HepG2 (cell line): ENCODE measurements at regions not wholly inside any gene's neighbourhood (a gene's known extent, or its start where the extent isn't known, plus 50 kb on each side); places are given as distances from the start of the nearest gene placed in this dataset.

ENCODE experiments used
- ATAC-seq: fragments of 200-7000 bp; cut with Tn5 transposase; 3 replicates; pipeline ENCODE4 v1.9.1; 2020; ENCODE audit warnings: mild to moderate bottlenecking, moderate library complexity
- BruUV-seq: library from RNA; stranded (reverse); fragments of 400-500 nt; replicated peaks from 2 replicates; lab custom pipeline; 2021; lab: Mats Ljungman, UMichigan
- CTCF ChIA-PET: fragments of 300-600 bp; formaldehyde crosslinking; extraction: SDS; loops from one replicate; lab custom pipeline; 2021; ENCODE audit warnings: low total read pairs, inconsistent platforms, low intra/inter-chr PET ratio; lab: Yijun Ruan, JAX
- POLR2A ChIA-PET: fragments of 350-600 bp; sonication (Branson Sonifier 250); formaldehyde crosslinking; loops from one replicate; lab custom pipeline; 2020; ENCODE audit warnings: antibody characterized with exemption, inconsistent platforms; lab: Yijun Ruan, JAX
- DNase-seq: peaks from one replicate; pipeline ENCODE4 v3.0.0-alpha.2; 2015; ENCODE audit warnings: low spot score
- FAIRE-seq: peaks from 3 replicates; lab custom pipeline; 2011; peaks lifted over from hg19 to GRCh38; lab: Jason Lieb, UNC
- H2AFZ ChIP-seq: one replicate; pipeline ENCODE4 v1.6.1; 2011; ENCODE audit warnings: low read length, inconsistent platforms
- H3K27ac ChIP-seq: fragments of 300-600 bp; 3 replicates; pipeline ENCODE4 v1.8.0; 2011; ENCODE audit warnings: mixed run types, mild to moderate bottlenecking, mixed read lengths, low read length, inconsistent platforms; ENCODE audit not compliant: insufficient read depth; ENCODE audit errors: extremely low read length
- H3K27me3 ChIP-seq, 2 experiments: fragments of 200-600 bp in 1 of 2; 2 replicates in 1 of 2; 3 replicates in 1 of 2; pipeline versions ENCODE4 v1.6.0 to v1.8.0; 2011; ENCODE audit warnings: low read length in 2 of 2, mild to moderate bottlenecking in 2 of 2, moderate library complexity in 2 of 2, inconsistent platforms in 1 of 2; ENCODE audit not compliant: insufficient read depth in 2 of 2, control insufficient read depth in 1 of 2
- H3K36me3 ChIP-seq, 2 experiments: fragments of 200-600 bp in 1 of 2; replicated peaks in 1 of 2; 2 replicates in 1 of 2; 3 replicates in 1 of 2; pipeline versions ENCODE4 v1.5.1 to v1.8.0; 2011; ENCODE audit warnings: low read length in 2 of 2, inconsistent platforms in 1 of 2; ENCODE audit not compliant: insufficient read depth in 2 of 2, control insufficient read depth in 1 of 2
- H3K4me1 ChIP-seq: 2 replicates; pipeline ENCODE4 v1.5.1; 2012; ENCODE audit warnings: low read length, inconsistent platforms; ENCODE audit not compliant: insufficient read depth
- H3K4me2 ChIP-seq: 2 replicates; pipeline ENCODE4 v1.6.0; 2011; ENCODE audit warnings: low read depth, low read length, inconsistent platforms
- H3K4me3 ChIP-seq, 3 experiments: fragments of 200-600 bp in 1 of 3; sonication (generic), shearing (Covaris generic) in 1 of 3; replicated peaks in 1 of 3; 2 replicates each; pipeline ENCODE4 v1.5.1; 2011 to 2016; ENCODE audit warnings: low read length in 3 of 3, inconsistent platforms in 2 of 3, low read depth in 2 of 3, mild to moderate bottlenecking in 2 of 3, control low read depth in 1 of 3, mixed read lengths in 1 of 3; ENCODE audit not compliant: insufficient read depth in 1 of 3
- H3K79me2 ChIP-seq: one replicate; pipeline ENCODE4 v1.6.1; 2011; ENCODE audit warnings: low read length, inconsistent platforms; ENCODE audit not compliant: insufficient read depth
- H3K9ac ChIP-seq: 2 replicates; pipeline ENCODE4 v1.6.0; 2011; ENCODE audit warnings: mild to moderate bottlenecking, low read depth, low read length, inconsistent platforms; ENCODE audit not compliant: insufficient read depth
- H3K9me3 ChIP-seq: 2 replicates; pipeline ENCODE4 v1.5.1; 2012; ENCODE audit warnings: mild to moderate bottlenecking, low read length
- H4K20me1 ChIP-seq: 2 replicates; pipeline ENCODE4 v1.6.0; 2011; ENCODE audit warnings: inconsistent platforms, mild to moderate bottlenecking, low read length, moderate library complexity; ENCODE audit not compliant: insufficient read depth
- BCL6 ChIP-seq: IDR thresholded peaks from 2 replicates; pipeline ENCODE4 v1.6.1; 2016; ENCODE audit warnings: missing genetic modification reagents, missing compliant biosample characterization
- HOXA7 ChIP-seq: sonication (generic); formaldehyde crosslinking; IDR thresholded peaks from 2 replicates; pipeline ENCODE4 v1.8.1; 2022; ENCODE audit warnings: mild to moderate bottlenecking, missing genetic modification reagents, moderate library complexity
- SP1 ChIP-seq, 2 experiments: fragments of 450-650 bp in 1 of 2; sonication (generic) in 1 of 2; formaldehyde crosslinking in 1 of 2; IDR thresholded peaks; 2 replicates each; pipeline versions ENCODE4 v1.4.0 to v1.6.1; 2016 to 2020; ENCODE audit warnings: missing genetic modification reagents in 1 of 2
- TBL1XR1 ChIP-seq: fragments of 150-350 bp; IDR thresholded peaks from 2 replicates; pipeline ENCODE4 v1.6.1; 2014; ENCODE audit warnings: borderline replicate concordance, low read length; ENCODE audit not compliant: partially characterized antibody
- ZNF570 ChIP-seq: sonication (generic); formaldehyde crosslinking; IDR thresholded peaks from 2 replicates; pipeline ENCODE4 v1.4.0; 2020; ENCODE audit warnings: mild to moderate bottlenecking, missing genetic modification reagents, borderline replicate concordance
- ZNF761 ChIP-seq: sonication (generic); formaldehyde crosslinking; conservative IDR thresholded peaks from 2 replicates; pipeline ENCODE4 v1.4.0; 2020; ENCODE audit warnings: mild to moderate bottlenecking, missing genetic modification reagents
- ZNF879 ChIP-seq: sonication (generic); formaldehyde crosslinking; IDR thresholded peaks from 2 replicates; pipeline ENCODE4 v1.8.1; 2023; ENCODE audit warnings: missing genetic modification reagents
- WGBS: methylation state at CpG from one replicate; pipeline ENCODE4 v1.1.6; 2017; ENCODE audit warnings: low lambda C conversion rate; 5-methylcytosine and 5-hydroxymethylcytosine counted together
- in situ Hi-C: cut with HindIII; loops from 2 replicates; pipeline ENCODE4 v1.10.0; 2017; ENCODE audit warnings: low pct_unique_long_range_greater_than_20kb; ENCODE audit not compliant: extremely low pct_ligation_motif_present
- intact Hi-C: fragments of 100-400 bp; cut with micrococcal nuclease; formaldehyde crosslinking; loops from one replicate; pipeline ENCODE4 v1.10.0; 2022; ENCODE audit not compliant: unreplicated experiment
- TF ChIP-seq, protein P1 (sequence below): sonication (generic); formaldehyde crosslinking; IDR thresholded peaks from 2 replicates; pipeline ENCODE4 v1.4.0; 2020; ENCODE audit warnings: mild to moderate bottlenecking, missing genetic modification reagents
- TF ChIP-seq, protein P2 (sequence below): sonication (generic); formaldehyde crosslinking; IDR thresholded peaks from 2 replicates; pipeline ENCODE4 v1.5.0; 2020; ENCODE audit warnings: missing genetic modification reagents

DNA sequence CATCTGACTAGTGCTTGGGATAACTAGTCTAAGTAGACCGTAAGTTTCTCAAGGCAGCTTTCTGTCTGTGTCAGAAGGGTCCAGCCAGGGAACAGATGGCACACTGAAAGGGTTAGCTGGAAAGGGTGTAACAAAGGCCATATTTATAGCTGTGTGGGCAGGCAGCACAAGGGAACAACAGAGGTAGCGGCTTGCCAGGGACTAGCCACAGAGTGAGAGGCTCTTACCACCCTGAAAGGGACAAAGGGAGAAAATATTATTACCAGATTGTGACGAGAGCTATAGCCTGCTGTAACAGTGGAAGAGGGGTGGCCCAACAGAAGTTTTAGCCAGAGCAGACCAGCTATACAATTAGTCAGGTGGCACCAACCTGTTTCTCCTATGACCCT, 129.4 kb downstream of the CCDC34 start (continued):
- no peak for TF ChIP-seq HOXA7 (CRISPR knock-in tag)
- no peak for TF ChIP-seq ZNF761 (CRISPR knock-in tag)
- no peak for TF ChIP-seq ZNF879 (CRISPR knock-in tag)
- no peak for TF ChIP-seq BCL6 (CRISPR knock-in tag)
- TF ChIP-seq, protein P1, sequence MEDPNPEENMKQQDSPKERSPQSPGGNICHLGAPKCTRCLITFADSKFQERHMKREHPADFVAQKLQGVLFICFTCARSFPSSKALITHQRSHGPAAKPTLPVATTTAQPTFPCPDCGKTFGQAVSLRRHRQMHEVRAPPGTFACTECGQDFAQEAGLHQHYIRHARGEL (CRISPR knock-in tag) = no peak
- TF ChIP-seq SP1 (IDR thresholded peaks at IDR 0.05) = no peak
- TF ChIP-seq SP1 (CRISPR knock-in tag; IDR thresholded peaks at IDR 0.05) = no peak
- TF ChIP-seq ZNF570 (CRISPR knock-in tag) = no peak
- no peak for TF ChIP-seq TBL1XR1

DNA sequence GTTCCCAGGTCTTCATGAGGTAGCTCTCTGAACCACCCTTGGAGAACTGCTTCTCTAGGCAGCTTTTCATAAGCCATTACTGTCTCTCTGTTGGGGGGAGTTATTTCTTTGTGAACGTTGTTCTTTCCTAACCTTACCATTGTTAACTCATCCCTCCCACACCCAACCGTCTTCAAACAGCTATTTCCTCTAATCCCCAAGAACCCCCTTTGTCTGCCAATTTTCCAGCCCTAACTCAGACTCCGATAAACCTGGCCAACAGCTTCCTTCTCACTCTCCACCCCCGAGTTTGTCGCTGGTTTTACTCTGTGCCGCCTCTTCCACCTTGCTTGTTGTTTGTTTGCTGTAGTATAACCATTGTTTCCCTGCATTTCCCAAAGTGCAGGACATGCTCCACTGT, 131.5 kb downstream of the CCDC34 start:
- no peaks in the 10 kb centered on the region for H3K79me2 ChIP-seq
- in situ Hi-C loops = no loop called here
- no peak overlapping the region for H3K9ac ChIP-seq
- no peak overlapping the region for H2AFZ ChIP-seq
- BruUV-seq = no TSS peak
- CTCF ChIA-PET = no interaction called here
- intact Hi-C loops = loop anchor here (5.0 kb wide), 1 partner anchor 46 kb away; no protein-coding TSS in a partner anchor
- no peak overlapping the region for H3K4me3 ChIP-seq
- H4K20me1 ChIP-seq = no peaks in the 10 kb centered on the region
- peaks cover 23% of the 10 kb centered on the region for H3K4me1 ChIP-seq
- H3K4me2 ChIP-seq = no peak overlapping the region
- TF ChIP-seq, protein P2, sequence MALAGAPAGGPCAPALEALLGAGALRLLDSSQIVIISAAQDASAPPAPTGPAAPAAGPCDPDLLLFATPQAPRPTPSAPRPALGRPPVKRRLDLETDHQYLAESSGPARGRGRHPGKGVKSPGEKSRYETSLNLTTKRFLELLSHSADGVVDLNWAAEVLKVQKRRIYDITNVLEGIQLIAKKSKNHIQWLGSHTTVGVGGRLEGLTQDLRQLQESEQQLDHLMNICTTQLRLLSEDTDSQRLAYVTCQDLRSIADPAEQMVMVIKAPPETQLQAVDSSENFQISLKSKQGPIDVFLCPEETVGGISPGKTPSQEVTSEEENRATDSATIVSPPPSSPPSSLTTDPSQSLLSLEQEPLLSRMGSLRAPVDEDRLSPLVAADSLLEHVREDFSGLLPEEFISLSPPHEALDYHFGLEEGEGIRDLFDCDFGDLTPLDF (CRISPR knock-in tag) = no peak
- DNase-seq (no peak), ATAC-seq (no peak), FAIRE-seq (no peak)
- 56% methylated on average over 6 of the region's 6 CpGs for WGBS
- no peaks in the 10 kb centered on the region for H3K9me3 ChIP-seq
- POLR2A ChIA-PET = no interaction called here
- H3K27ac ChIP-seq = no peak overlapping the region
- no peaks in the 10 kb centered on the region for H3K36me3 ChIP-seq
- peaks cover 0 to 4% of the 10 kb centered on the region in 2 experiments; a peak in 1 of 5 replicates for H3K27me3 ChIP-seq
